H1 (cell line): ENCODE measurements at regions not wholly inside any gene's neighbourhood (a gene's known extent, or its start where the extent isn't known, plus 50 kb on each side); places are given as distances from the start of the nearest gene placed in this dataset.
"Not testable (repeated sequence)": the region's sequence is repeated elsewhere in the genome, so short reads cannot be mapped to it uniquely, and the experiment has no call there.

Experiments used
- CTCF ChIA-PET: fragments of 300-600 bp; sonication (Branson Sonifier 250); formaldehyde crosslinking; loops from one replicate; lab custom pipeline; 2021; ENCODE audit not compliant: partially characterized antibody; lab: Charles Lee
- POLR2A ChIA-PET: fragments of 300-600 bp; sonication (Branson Sonifier 250); formaldehyde crosslinking; loops from one replicate; lab custom pipeline; 2021; ENCODE audit warnings: inconsistent platforms; ENCODE audit not compliant: partially characterized antibody; lab: Charles Lee
- DNase-seq, 2 experiments: peaks; one replicate each; pipeline versions ENCODE4 v3.0.0 to v3.0.0-alpha.2; 2010 to 2022; ENCODE audit warnings: low spot score in 2 of 2, low read depth in 1 of 2, mixed read lengths in 1 of 2
- FAIRE-seq: peaks from 2 replicates; lab custom pipeline; 2011; peaks lifted over from hg19 to GRCh38; lab: Jason Lieb, UNC
- H2AFZ ChIP-seq: 2 replicates; pipeline ENCODE4 v1.8.1; 2012; ENCODE audit warnings: low read length, inconsistent platforms
- H2AK5ac ChIP-seq: 2 replicates; pipeline ENCODE4 v1.6.1; 2013; ENCODE audit warnings: low read depth, low read length
- H2BK120ac ChIP-seq: replicated peaks from 2 replicates; pipeline ENCODE3; 2013; ENCODE audit warnings: low read depth, low read length, inconsistent platforms
- H2BK12ac ChIP-seq: 2 replicates; pipeline ENCODE4 v1.6.1; 2013; ENCODE audit warnings: low read depth, low read length
- H2BK15ac ChIP-seq: 2 replicates; pipeline ENCODE4 v1.6.1; 2013; ENCODE audit warnings: low read length
- H2BK20ac ChIP-seq: 2 replicates; pipeline ENCODE4 v1.6.1; 2013; ENCODE audit warnings: low read length
- H2BK5ac ChIP-seq: 2 replicates; pipeline ENCODE4 v1.6.1; 2013; ENCODE audit warnings: low read depth, low read length
- H3K14ac ChIP-seq: 2 replicates; pipeline ENCODE4 v1.6.1; 2013; ENCODE audit warnings: inconsistent platforms; ENCODE audit not compliant: insufficient read length
- H3K18ac ChIP-seq: 2 replicates; pipeline ENCODE4 v1.6.1; 2013; ENCODE audit warnings: low read length; ENCODE audit errors: extremely low read depth
- H3K23ac ChIP-seq: 2 replicates; pipeline ENCODE4 v1.6.1; 2013; ENCODE audit warnings: inconsistent platforms; ENCODE audit not compliant: insufficient read length
- H3K23me2 ChIP-seq: 2 replicates; pipeline ENCODE4 v1.6.1; 2013; ENCODE audit warnings: low read depth, low read length
- H3K27ac ChIP-seq: 2 replicates; pipeline ENCODE4 v1.6.1; 2011; ENCODE audit warnings: low read depth, low read length, inconsistent platforms
- H3K27me3 ChIP-seq, 4 experiments: replicated peaks in 1 of 4; 1 replicate in 1 of 4; 2 replicates in 3 of 4; pipeline versions ENCODE4 v1.6.1 to v1.8.1; 2011 to 2013; ENCODE audit warnings: low read length in 3 of 4, mild to moderate bottlenecking in 3 of 4, inconsistent platforms in 2 of 4, mixed read lengths in 2 of 4, moderate library complexity in 1 of 4; ENCODE audit not compliant: control insufficient read depth in 3 of 4, insufficient read depth in 3 of 4; ENCODE audit errors: extremely low read depth in 1 of 4
- H3K36me3 ChIP-seq, 4 experiments: 2 replicates each; pipeline versions ENCODE4 v1.6.1 to v1.8.1; 2011 to 2013; ENCODE audit warnings: mild to moderate bottlenecking in 4 of 4, low read length in 3 of 4, moderate library complexity in 2 of 4, control low read depth in 1 of 4, inconsistent platforms in 1 of 4; ENCODE audit not compliant: insufficient read depth in 4 of 4, control insufficient read depth in 2 of 4
- H3K4ac ChIP-seq: replicated peaks from 2 replicates; pipeline ENCODE3; 2013; ENCODE audit warnings: low read length, low read depth, mixed read lengths, inconsistent platforms; ENCODE audit not compliant: insufficient read length
- H3K4me1 ChIP-seq, 4 experiments: replicated peaks in 1 of 4; 1 replicate in 1 of 4; 2 replicates in 3 of 4; pipeline versions ENCODE4 v1.6.1 to v1.8.1; 2011 to 2013; ENCODE audit warnings: low read length in 3 of 4, inconsistent platforms in 2 of 4, mixed read lengths in 1 of 4; ENCODE audit not compliant: insufficient read depth in 4 of 4, control insufficient read depth in 3 of 4
- H3K4me2 ChIP-seq, 2 experiments: 2 replicates each; pipeline versions ENCODE4 v1.6.1 to v1.8.1; 2011 to 2013; ENCODE audit warnings: low read depth in 2 of 2, low read length in 2 of 2, control low read depth in 1 of 2, inconsistent platforms in 1 of 2, mild to moderate bottlenecking in 1 of 2; ENCODE audit not compliant: insufficient read depth in 1 of 2
- H3K4me3 ChIP-seq, 4 experiments: fragments of 200-600, 300-600 bp in 1 of 4; sonication (generic), shearing (Covaris generic), sonication (Bioruptor Twin) in 1 of 4; 2 replicates each; pipeline versions ENCODE4 v1.5.1 to v1.8.1; 2011 to 2016; ENCODE audit warnings: low read length in 4 of 4, low read depth in 3 of 4, control low read depth in 2 of 4, inconsistent platforms in 2 of 4, mild to moderate bottlenecking in 2 of 4, mixed read lengths in 1 of 4, moderate library complexity in 1 of 4; ENCODE audit not compliant: insufficient read depth in 2 of 4; ENCODE audit errors: extremely low read depth in 1 of 4
- H3K56ac ChIP-seq: replicated peaks from 2 replicates; pipeline ENCODE3; 2013; ENCODE audit warnings: low read depth, mild to moderate bottlenecking, mixed read lengths, low read length, inconsistent platforms; ENCODE audit not compliant: insufficient read length
- H3K79me1 ChIP-seq: 2 replicates; pipeline ENCODE4 v1.6.1; 2013; ENCODE audit warnings: low read depth, low read length, control low read depth
- H3K79me2 ChIP-seq, 2 experiments: 2 replicates each; pipeline versions ENCODE4 v1.6.1 to v1.8.1; 2012 to 2013; ENCODE audit warnings: low read length in 2 of 2, mild to moderate bottlenecking in 2 of 2, inconsistent platforms in 1 of 2; ENCODE audit not compliant: insufficient read depth in 2 of 2, control insufficient read depth in 1 of 2
- H3K9ac ChIP-seq, 4 experiments: replicated peaks in 1 of 4; 1 replicate in 1 of 4; 2 replicates in 3 of 4; pipeline versions ENCODE4 v1.6.1 to v1.8.1; 2011 to 2013; ENCODE audit warnings: low read depth in 3 of 4, low read length in 3 of 4, control low read depth in 2 of 4, mild to moderate bottlenecking in 2 of 4, moderate library complexity in 2 of 4, inconsistent platforms in 1 of 4; ENCODE audit errors: extremely low read depth in 1 of 4
- H3K9me3 ChIP-seq, 2 experiments: 2 replicates each; pipeline versions ENCODE4 v1.6.1 to v1.8.1; 2012 to 2013; ENCODE audit warnings: mild to moderate bottlenecking in 2 of 2, moderate library complexity in 2 of 2, control low read depth in 1 of 2, inconsistent platforms in 1 of 2, low read depth in 1 of 2, low read length in 1 of 2, mixed read lengths in 1 of 2; ENCODE audit not compliant: insufficient read depth in 2 of 2
- H4K20me1 ChIP-seq, 2 experiments: replicated peaks in 1 of 2; 2 replicates each; pipeline versions ENCODE3 to v1.8.1; 2011 to 2013; ENCODE audit warnings: inconsistent platforms in 2 of 2, low read length in 2 of 2, mild to moderate bottlenecking in 1 of 2; ENCODE audit not compliant: insufficient read depth in 2 of 2, control insufficient read depth in 1 of 2
- H4K5ac ChIP-seq: 2 replicates; pipeline ENCODE4 v1.6.1; 2013; ENCODE audit warnings: low read length, low read depth, mixed read lengths, inconsistent platforms; ENCODE audit not compliant: insufficient read length
- H4K8ac ChIP-seq: 2 replicates; pipeline ENCODE4 v1.8.0; 2013; ENCODE audit warnings: mild to moderate bottlenecking, moderate library complexity, low read length, inconsistent platforms; ENCODE audit not compliant: insufficient read depth; ENCODE audit errors: extremely low read depth
- H4K91ac ChIP-seq: replicated peaks from 2 replicates; pipeline ENCODE3; 2013; ENCODE audit warnings: low read length, mixed read lengths, inconsistent platforms; ENCODE audit not compliant: insufficient read length
- WGBS, 2 experiments: shearing (Covaris generic) in 1 of 2; methylation state at CpG; one replicate each; pipeline versions ENCODE4 v1.1.6 to v1.1.7; 2013 to 2015; ENCODE audit warnings: low lambda C conversion rate in 2 of 2, mixed read lengths in 2 of 2, inconsistent platforms in 1 of 2, low coverage in 1 of 2, missing lambda C conversion rate in 1 of 2; ENCODE audit not compliant: insufficient replicate concordance in 2 of 2, insufficient coverage in 1 of 2, insufficient read length in 1 of 2; ENCODE audit errors: extremely low coverage in 1 of 2, missing lambda C conversion rate in 1 of 2; 5-methylcytosine and 5-hydroxymethylcytosine counted together

DNA sequence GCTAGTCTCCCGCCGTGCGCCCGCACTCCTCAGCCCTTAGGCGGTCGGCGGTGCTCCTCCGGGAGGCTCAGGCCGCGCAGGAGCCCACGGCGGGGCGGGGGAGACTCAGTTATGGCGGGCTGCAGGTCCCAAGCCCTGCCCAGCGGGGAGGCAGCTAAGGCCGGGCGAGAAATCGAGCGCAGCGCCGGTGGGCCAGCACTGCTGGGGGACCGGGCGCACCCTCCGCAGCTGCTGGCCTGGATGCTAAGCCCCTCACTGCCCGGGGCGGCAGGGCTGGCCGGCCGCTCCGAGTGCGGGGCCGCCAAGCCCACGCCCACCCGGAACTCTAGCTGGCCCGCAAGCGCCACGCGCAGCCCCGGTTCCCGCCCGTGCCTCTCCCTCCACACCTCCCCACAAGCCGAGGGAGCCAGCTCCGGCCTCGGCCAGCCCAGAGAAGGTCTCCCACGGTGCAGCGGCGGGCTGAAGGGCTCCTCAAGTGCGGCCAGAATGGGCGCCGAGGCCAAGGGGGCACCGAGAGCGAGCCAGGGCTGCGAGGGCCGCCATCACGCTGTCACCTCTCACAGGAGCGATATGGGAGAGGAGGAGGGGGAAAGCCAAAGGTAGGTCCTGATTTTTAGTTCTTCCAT is 90.2 kb upstream of the SEL1L start:
- not testable (repeated sequence) for H2BK20ac ChIP-seq, H3K56ac ChIP-seq, H3K79me1 ChIP-seq, H3K9ac ChIP-seq, H3K14ac ChIP-seq, H4K8ac ChIP-seq, DNase-seq, H3K27ac ChIP-seq, H3K79me2 ChIP-seq, H3K18ac ChIP-seq, H2BK120ac ChIP-seq, H3K23ac ChIP-seq, H3K4ac ChIP-seq, H3K9me3 ChIP-seq, H2AFZ ChIP-seq, H3K4me1 ChIP-seq, H2BK12ac ChIP-seq, H2AK5ac ChIP-seq, H3K4me3 ChIP-seq, H4K20me1 ChIP-seq, H3K23me2 ChIP-seq, H3K27me3 ChIP-seq, H4K91ac ChIP-seq, H3K4me2 ChIP-seq, FAIRE-seq, H3K36me3 ChIP-seq, H4K5ac ChIP-seq, H2BK15ac ChIP-seq, H2BK5ac ChIP-seq
- ChIA-PET POLR2A (interaction anchor here (1.9 kb wide), 1 partner anchor 10 kb away, joined by 4 read pairs; no protein-coding TSS in a partner anchor), CTCF (interaction anchor here (0.6 to 6.5 kb wide), 9 partner anchors 9 to 366 kb away, joined by 3 to 41 read pairs (median 5); no protein-coding TSS in a partner anchor)
- 95% methylated on average over 28 of the region's 55 CpGs; no CpG with 5 or more reads in 1 of the 2 experiments for WGBS, 2 experiments
